ENCODE measurements at regions not wholly inside any gene's neighbourhood (a gene's known extent, or its start where the extent isn't known, plus 50 kb on each side); places are given as distances from the start of the nearest gene placed in this dataset.

- DNase-seq (ENCODE audit: low read depth in 4 of 4, low spot score in 3 of 4), result no peak
Observed at GRCh38 chr1:229023651-229024300, 247.1 kb upstream of the RAB4A start.

- DNase-seq (ENCODE audit: low read depth in 4 of 4, low spot score in 3 of 4), result no peak
Observed at GRCh38 chr1:229024528-229025130, 246.3 kb upstream of the RAB4A start.

GRCh38 chr1:229025576-229025975, 245.3 kb upstream of the RAB4A start:
- DNase-seq (ENCODE audit: low read depth in 4 of 4, low spot score in 3 of 4), result no peak

GRCh38 chr1:229027158-229027557, 243.8 kb upstream of the RAB4A start:
- no peak for DNase-seq (ENCODE audit: low read depth in 4 of 4, low spot score in 3 of 4)

GRCh38 chr1:229027622-229028182, 243.2 kb upstream of the RAB4A start:
- DNase-seq (ENCODE audit: low read depth in 4 of 4, low spot score in 3 of 4), result no peak

GRCh38 chr1:229028544-229028943, 242.4 kb upstream of the RAB4A start:
- DNase-seq (ENCODE audit: low read depth in 4 of 4, low spot score in 3 of 4), result no peak

GRCh38 chr1:229028987-229029878, 241.7 kb upstream of the RAB4A start:
- DNase-seq (ENCODE audit: low read depth in 4 of 4, low spot score in 3 of 4), result no peak

- DNase-seq (ENCODE audit: low read depth in 4 of 4, low spot score in 3 of 4), result no peak
Observed at GRCh38 chr1:229029879-229030235, 241.1 kb upstream of the RAB4A start.

- no peak for DNase-seq (ENCODE audit: low read depth in 4 of 4, low spot score in 3 of 4)
Observed at GRCh38 chr1:229030630-229031029, 240.3 kb upstream of the RAB4A start.

- no peak for DNase-seq (ENCODE audit: low read depth in 4 of 4, low spot score in 3 of 4)
Observed at GRCh38 chr1:229031061-229031460, 239.8 kb upstream of the RAB4A start.

GRCh38 chr1:229031481-229032341, 239.2 kb upstream of the RAB4A start:
- no peak for DNase-seq (ENCODE audit: low read depth in 4 of 4, low spot score in 3 of 4)

- no peak for DNase-seq (ENCODE audit: low read depth in 4 of 4, low spot score in 3 of 4)
Observed at GRCh38 chr1:229032375-229032774, 238.5 kb upstream of the RAB4A start.

- no peak for DNase-seq (ENCODE audit: low read depth in 4 of 4, low spot score in 3 of 4)
Observed at GRCh38 chr1:229033480-229033879, 237.4 kb upstream of the RAB4A start.

GRCh38 chr1:229034342-229034741, 236.6 kb upstream of the RAB4A start:
- no peak for DNase-seq (ENCODE audit: low read depth in 4 of 4, low spot score in 3 of 4)

- DNase-seq (ENCODE audit: low read depth in 4 of 4, low spot score in 3 of 4), result no peak
Observed at GRCh38 chr1:229035054-229035747, 235.7 kb upstream of the RAB4A start.

- no peak for DNase-seq (ENCODE audit: low read depth in 4 of 4, low spot score in 3 of 4)
Observed at GRCh38 chr1:229035748-229036082, 235.2 kb upstream of the RAB4A start.

GRCh38 chr1:229037806-229038405, 233.0 kb upstream of the RAB4A start:
- no peak for DNase-seq (ENCODE audit: low read depth in 4 of 4, low spot score in 3 of 4)

- no peak for DNase-seq (ENCODE audit: low read depth in 4 of 4, low spot score in 3 of 4)
Observed at GRCh38 chr1:229040630-229041358, 230.1 kb upstream of the RAB4A start.

- no peak for DNase-seq (ENCODE audit: low read depth in 4 of 4, low spot score in 3 of 4)
Observed at GRCh38 chr1:229041946-229042345, 229.0 kb upstream of the RAB4A start.

All from left renal pelvis (tissue), 4 donors.